HEK293 (cell line): ENCODE measurements at regions not wholly inside any gene's neighbourhood (a gene's known extent, or its start where the extent isn't known, plus 50 kb on each side); places are given as distances from the start of the nearest gene placed in this dataset.

Source experiments
- CTCF ChIA-PET: fragments of 350-600 bp; formaldehyde crosslinking; extraction: SDS; loops from one replicate; lab custom pipeline; 2021; ENCODE audit warnings: antibody characterized with exemption; lab: Yijun Ruan, JAX
- POLR2A ChIA-PET: fragments of 300-600 bp; formaldehyde crosslinking; extraction: SDS; loops from one replicate; lab custom pipeline; 2020; ENCODE audit warnings: antibody characterized with exemption, inconsistent platforms; lab: Yijun Ruan, JAX
- H3K27ac ChIP-seq: fragments of 200-500 bp; sonication (Bioruptor generic); 2 replicates; pipeline ENCODE4 v1.5.1; 2014; ENCODE audit warnings: low read depth, low read length, control low read depth, inconsistent platforms; ENCODE audit errors: extremely low read depth
- H3K36me3 ChIP-seq, 2 experiments: fragments of 200-500 bp in 1 of 2; sonication (Bioruptor generic) in 1 of 2; 1 replicate in 1 of 2; 2 replicates in 1 of 2; pipeline ENCODE4 v1.5.1; 2014 to 2017; ENCODE audit warnings: inconsistent platforms in 2 of 2, low read length in 2 of 2; ENCODE audit not compliant: control insufficient read depth in 2 of 2, insufficient read depth in 1 of 2
- H3K4me1 ChIP-seq: fragments of 200-500 bp; sonication (Bioruptor generic); 2 replicates; pipeline ENCODE4 v1.5.1; 2014; ENCODE audit warnings: mild to moderate bottlenecking, low read length, inconsistent platforms; ENCODE audit not compliant: control insufficient read depth, insufficient read depth
- H3K4me3 ChIP-seq: 2 replicates; pipeline ENCODE4 v1.5.1; 2011; ENCODE audit warnings: low read depth, mild to moderate bottlenecking, control low read depth, low read length, moderate library complexity
- H3K9me3 ChIP-seq: fragments of 200-500 bp; sonication (Bioruptor generic); 2 replicates; pipeline ENCODE4 v1.5.1; 2014; ENCODE audit warnings: low read depth, low read length, inconsistent platforms; ENCODE audit not compliant: control insufficient read depth, insufficient read depth
- MYNN ChIP-seq: fragments of 450-650 bp; formaldehyde crosslinking; IDR thresholded peaks from 2 replicates; pipeline ENCODE4 v1.5.1; 2016; ENCODE audit warnings: missing biosample characterization, missing genetic modification characterization, borderline replicate concordance
- REST ChIP-seq: fragments of 450-650 bp; formaldehyde crosslinking; IDR thresholded peaks from 2 replicates; pipeline ENCODE4 v1.5.1; 2016; ENCODE audit warnings: missing biosample characterization, missing genetic modification characterization
- SALL2 ChIP-seq: fragments of 450-650 bp; formaldehyde crosslinking; IDR thresholded peaks from 2 replicates; pipeline ENCODE4 v1.5.0; 2017; ENCODE audit warnings: missing biosample characterization, mild to moderate bottlenecking, missing genetic modification characterization, borderline replicate concordance
- TCF7L2 ChIP-seq: IDR thresholded peaks from 2 replicates; pipeline ENCODE4 v1.6.1; 2011; ENCODE audit warnings: low read depth, mild to moderate bottlenecking, inconsistent platforms, low read length, moderate library complexity, borderline replicate concordance
- ZBTB44 ChIP-seq: fragments of 450-650 bp; IDR thresholded peaks from 2 replicates; pipeline ENCODE4 v1.5.1; 2018; ENCODE audit warnings: missing biosample characterization, mild to moderate bottlenecking, missing genetic modification characterization
- ZFHX2 ChIP-seq: fragments of 450-650 bp; formaldehyde crosslinking; conservative IDR thresholded peaks from 2 replicates; pipeline ENCODE4 v1.5.1; 2016; ENCODE audit warnings: missing biosample characterization, missing genetic modification characterization
- ZFP3 ChIP-seq: fragments of 450-650 bp; formaldehyde crosslinking; IDR thresholded peaks from 2 replicates; pipeline ENCODE4 v1.5.1; 2016; ENCODE audit warnings: low read depth, missing biosample characterization, missing genetic modification characterization
- ZNF10 ChIP-seq: fragments of 450-650 bp; formaldehyde crosslinking; IDR thresholded peaks from 2 replicates; pipeline ENCODE4 v1.5.1; 2017; ENCODE audit warnings: missing biosample characterization, missing genetic modification characterization
- ZNF404 ChIP-seq: fragments of 450-650 bp; formaldehyde crosslinking; IDR thresholded peaks from 2 replicates; pipeline ENCODE4 v1.5.1; 2017; ENCODE audit warnings: missing biosample characterization, missing genetic modification characterization
- ZNF529 ChIP-seq: fragments of 450-650 bp; formaldehyde crosslinking; IDR thresholded peaks from 2 replicates; pipeline ENCODE4 v1.5.1; 2017; ENCODE audit warnings: missing genetic modification characterization, missing biosample characterization; ENCODE audit not compliant: insufficient replicate concordance
- ZNF560 ChIP-seq: fragments of 450-650 bp; formaldehyde crosslinking; IDR thresholded peaks from 2 replicates; pipeline ENCODE4 v1.5.1; 2017; ENCODE audit warnings: missing biosample characterization, missing genetic modification characterization, borderline replicate concordance
- ZNF664 ChIP-seq: fragments of 450-650 bp; formaldehyde crosslinking; IDR thresholded peaks from 2 replicates; pipeline ENCODE4 v1.5.1; 2016; ENCODE audit warnings: missing biosample characterization, missing genetic modification characterization
- ZNF747 ChIP-seq: fragments of 450-650 bp; formaldehyde crosslinking; IDR thresholded peaks from 2 replicates; pipeline ENCODE4 v1.5.1; 2016; ENCODE audit warnings: missing biosample characterization, missing genetic modification characterization
- TF ChIP-seq, protein P1 (sequence below): fragments of 450-650 bp; formaldehyde crosslinking; IDR thresholded peaks from 2 replicates; pipeline ENCODE4 v1.5.1; 2017; ENCODE audit warnings: missing biosample characterization, missing genetic modification characterization

DNA sequence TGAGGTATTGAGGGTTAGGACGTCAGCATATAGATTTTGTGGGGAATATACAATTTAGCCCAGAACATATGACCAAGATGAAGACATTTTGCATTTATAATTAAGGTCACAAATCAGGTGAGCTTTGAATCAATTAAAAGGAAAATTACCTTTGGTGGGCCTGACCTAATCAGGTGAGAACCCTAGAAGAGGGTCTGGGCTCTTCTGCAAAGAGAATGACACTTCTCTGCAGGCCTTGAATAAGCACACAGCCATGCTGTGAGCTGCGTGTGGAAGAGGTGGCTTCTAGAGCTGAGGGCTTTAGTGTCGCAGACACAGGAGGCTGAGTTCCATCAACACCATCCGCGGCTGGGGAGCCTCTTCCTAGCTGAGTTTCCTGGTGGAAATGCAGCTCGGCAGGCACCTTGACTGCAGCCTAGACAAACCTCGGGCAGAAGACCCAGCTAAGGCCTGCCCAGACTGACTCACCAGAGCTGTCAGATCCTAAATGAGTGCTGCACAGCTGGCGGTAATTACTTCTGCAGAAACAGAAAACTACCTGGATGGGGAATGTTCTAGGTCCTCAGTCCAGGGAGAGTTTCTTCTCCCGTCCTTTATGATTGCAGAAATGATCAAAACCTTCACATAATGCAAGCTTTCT is 287.5 kb upstream of the IRX1 start:
- Histone ChIP-seq H3K36me3 (no peaks in the 10 kb centered on the region), H3K27ac (no peak overlapping the region), H3K4me1 (no peaks in the 10 kb centered on the region), H3K9me3 (no peaks in the 10 kb centered on the region; the same call in 1 of the 2 replicates), H3K4me3 (no peak overlapping the region)
- ChIA-PET POLR2A (no interaction called here), CTCF (interaction anchor here (0.6 kb wide), 1 partner anchor 1217 kb away, joined by 3 read pairs; no protein-coding TSS in a partner anchor)
- no peak for TF ChIP-seq ZNF560 (tag by site-specific recombination)
- TF ChIP-seq ZNF10 (tag by site-specific recombination), result peak; percentile 96

- ChIA-PET POLR2A (no interaction called here), CTCF (no interaction called here)
- no peak overlapping the region for H3K4me3 ChIP-seq
- no peak overlapping the region for H3K27ac ChIP-seq
- no peaks in the 10 kb centered on the region for H3K4me1 ChIP-seq
- H3K9me3 ChIP-seq, result no peaks in the 10 kb centered on the region
- H3K36me3 ChIP-seq, result no peaks in the 10 kb centered on the region
- no peak for TF ChIP-seq REST (tag by site-specific recombination)
Measured at GRCh38 chr5:3305432-3305831, 290.2 kb upstream of the IRX1 start.

DNA sequence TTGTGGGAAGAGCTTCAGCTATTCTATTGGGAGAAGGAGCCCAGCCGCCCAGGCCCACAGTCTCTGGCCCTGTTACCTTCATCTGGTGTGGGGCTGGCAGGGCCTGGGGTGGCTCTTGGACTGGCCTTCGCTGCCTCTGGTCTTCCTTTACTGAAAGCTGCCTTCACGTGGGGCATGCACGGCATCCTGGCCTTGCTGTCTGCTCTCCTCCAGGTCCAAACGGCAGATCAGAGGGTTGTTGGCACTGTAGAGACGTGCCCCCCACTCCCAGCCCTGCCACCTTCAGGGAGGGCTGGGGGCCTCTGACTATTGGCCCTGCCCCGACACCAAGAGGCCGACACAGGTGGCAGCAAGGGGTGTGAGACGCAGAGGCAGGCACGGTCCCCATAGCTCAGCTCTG is 291.3 kb upstream of the IRX1 start:
- no peaks in the 10 kb centered on the region for H3K9me3 ChIP-seq
- POLR2A ChIA-PET, result no interaction called here
- no peaks in the 10 kb centered on the region for H3K4me1 ChIP-seq
- TF ChIP-seq MYNN (tag by site-specific recombination) (no peak), ZFP3 (tag by site-specific recombination) (no peak), ZNF404 (tag by site-specific recombination) (no peak), ZNF529 (no peak), ZBTB44 (tag by site-specific recombination) (no peak), TCF7L2 (no peak), SALL2 (tag by site-specific recombination) (no peak), ZFHX2 (no peak), ZNF747 (no peak), ZNF664 (tag by site-specific recombination) (no peak)
- TF ChIP-seq, protein P1, sequence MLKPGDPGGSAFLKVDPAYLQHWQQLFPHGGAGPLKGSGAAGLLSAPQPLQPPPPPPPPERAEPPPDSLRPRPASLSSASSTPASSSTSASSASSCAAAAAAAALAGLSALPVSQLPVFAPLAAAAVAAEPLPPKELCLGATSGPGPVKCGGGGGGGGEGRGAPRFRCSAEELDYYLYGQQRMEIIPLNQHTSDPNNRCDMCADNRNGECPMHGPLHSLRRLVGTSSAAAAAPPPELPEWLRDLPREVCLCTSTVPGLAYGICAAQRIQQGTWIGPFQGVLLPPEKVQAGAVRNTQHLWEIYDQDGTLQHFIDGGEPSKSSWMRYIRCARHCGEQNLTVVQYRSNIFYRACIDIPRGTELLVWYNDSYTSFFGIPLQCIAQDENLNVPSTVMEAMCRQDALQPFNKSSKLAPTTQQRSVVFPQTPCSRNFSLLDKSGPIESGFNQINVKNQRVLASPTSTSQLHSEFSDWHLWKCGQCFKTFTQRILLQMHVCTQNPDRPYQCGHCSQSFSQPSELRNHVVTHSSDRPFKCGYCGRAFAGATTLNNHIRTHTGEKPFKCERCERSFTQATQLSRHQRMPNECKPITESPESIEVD, result no peak
- TF ChIP-seq, all 188 proteins: peak for 0
- Histone ChIP-seq H3K27ac (no peak overlapping the region), H3K36me3 (no peaks in the 10 kb centered on the region), H3K4me3 (no peak overlapping the region)
- CTCF ChIA-PET, result no interaction called here
